H1 (cell line): ENCODE measurements at regions not wholly inside any gene's neighbourhood (a gene's known extent, or its start where the extent isn't known, plus 50 kb on each side); places are given as distances from the start of the nearest gene placed in this dataset.

ENCODE experiments used
- CTCF ChIA-PET: fragments of 300-600 bp; sonication (Branson Sonifier 250); formaldehyde crosslinking; loops from one replicate; lab custom pipeline; 2021; ENCODE audit not compliant: partially characterized antibody; lab: Charles Lee
- POLR2A ChIA-PET: fragments of 300-600 bp; sonication (Branson Sonifier 250); formaldehyde crosslinking; loops from one replicate; lab custom pipeline; 2021; ENCODE audit warnings: inconsistent platforms; ENCODE audit not compliant: partially characterized antibody; lab: Charles Lee
- DNase-seq, 2 experiments: peaks; one replicate each; pipeline versions ENCODE4 v3.0.0 to v3.0.0-alpha.2; 2010 to 2022; ENCODE audit warnings: low spot score in 2 of 2, low read depth in 1 of 2, mixed read lengths in 1 of 2
- FAIRE-seq: peaks from 2 replicates; lab custom pipeline; 2011; peaks lifted over from hg19 to GRCh38; lab: Jason Lieb, UNC
- H2AFZ ChIP-seq: 2 replicates; pipeline ENCODE4 v1.8.1; 2012; ENCODE audit warnings: low read length, inconsistent platforms
- H2AK5ac ChIP-seq: 2 replicates; pipeline ENCODE4 v1.6.1; 2013; ENCODE audit warnings: low read depth, low read length
- H2BK120ac ChIP-seq: replicated peaks from 2 replicates; pipeline ENCODE3; 2013; ENCODE audit warnings: low read depth, low read length, inconsistent platforms
- H2BK12ac ChIP-seq: 2 replicates; pipeline ENCODE4 v1.6.1; 2013; ENCODE audit warnings: low read depth, low read length
- H2BK15ac ChIP-seq: 2 replicates; pipeline ENCODE4 v1.6.1; 2013; ENCODE audit warnings: low read length
- H2BK20ac ChIP-seq: 2 replicates; pipeline ENCODE4 v1.6.1; 2013; ENCODE audit warnings: low read length
- H2BK5ac ChIP-seq: 2 replicates; pipeline ENCODE4 v1.6.1; 2013; ENCODE audit warnings: low read depth, low read length
- H3K14ac ChIP-seq: 2 replicates; pipeline ENCODE4 v1.6.1; 2013; ENCODE audit warnings: inconsistent platforms; ENCODE audit not compliant: insufficient read length
- H3K18ac ChIP-seq: 2 replicates; pipeline ENCODE4 v1.6.1; 2013; ENCODE audit warnings: low read length; ENCODE audit errors: extremely low read depth
- H3K23ac ChIP-seq: 2 replicates; pipeline ENCODE4 v1.6.1; 2013; ENCODE audit warnings: inconsistent platforms; ENCODE audit not compliant: insufficient read length
- H3K23me2 ChIP-seq: 2 replicates; pipeline ENCODE4 v1.6.1; 2013; ENCODE audit warnings: low read depth, low read length
- H3K27ac ChIP-seq: 2 replicates; pipeline ENCODE4 v1.6.1; 2011; ENCODE audit warnings: low read depth, low read length, inconsistent platforms
- H3K27me3 ChIP-seq, 4 experiments: replicated peaks in 1 of 4; 1 replicate in 1 of 4; 2 replicates in 3 of 4; pipeline versions ENCODE4 v1.6.1 to v1.8.1; 2011 to 2013; ENCODE audit warnings: low read length in 3 of 4, mild to moderate bottlenecking in 3 of 4, inconsistent platforms in 2 of 4, mixed read lengths in 2 of 4, moderate library complexity in 1 of 4; ENCODE audit not compliant: control insufficient read depth in 3 of 4, insufficient read depth in 3 of 4; ENCODE audit errors: extremely low read depth in 1 of 4
- H3K36me3 ChIP-seq, 4 experiments: 2 replicates each; pipeline versions ENCODE4 v1.6.1 to v1.8.1; 2011 to 2013; ENCODE audit warnings: mild to moderate bottlenecking in 4 of 4, low read length in 3 of 4, moderate library complexity in 2 of 4, control low read depth in 1 of 4, inconsistent platforms in 1 of 4; ENCODE audit not compliant: insufficient read depth in 4 of 4, control insufficient read depth in 2 of 4
- H3K4ac ChIP-seq: replicated peaks from 2 replicates; pipeline ENCODE3; 2013; ENCODE audit warnings: low read length, low read depth, mixed read lengths, inconsistent platforms; ENCODE audit not compliant: insufficient read length
- H3K4me1 ChIP-seq, 4 experiments: replicated peaks in 1 of 4; 1 replicate in 1 of 4; 2 replicates in 3 of 4; pipeline versions ENCODE4 v1.6.1 to v1.8.1; 2011 to 2013; ENCODE audit warnings: low read length in 3 of 4, inconsistent platforms in 2 of 4, mixed read lengths in 1 of 4; ENCODE audit not compliant: insufficient read depth in 4 of 4, control insufficient read depth in 3 of 4
- H3K4me2 ChIP-seq, 2 experiments: 2 replicates each; pipeline versions ENCODE4 v1.6.1 to v1.8.1; 2011 to 2013; ENCODE audit warnings: low read depth in 2 of 2, low read length in 2 of 2, control low read depth in 1 of 2, inconsistent platforms in 1 of 2, mild to moderate bottlenecking in 1 of 2; ENCODE audit not compliant: insufficient read depth in 1 of 2
- H3K4me3 ChIP-seq, 4 experiments: fragments of 200-600, 300-600 bp in 1 of 4; sonication (generic), shearing (Covaris generic), sonication (Bioruptor Twin) in 1 of 4; 2 replicates each; pipeline versions ENCODE4 v1.5.1 to v1.8.1; 2011 to 2016; ENCODE audit warnings: low read length in 4 of 4, low read depth in 3 of 4, control low read depth in 2 of 4, inconsistent platforms in 2 of 4, mild to moderate bottlenecking in 2 of 4, mixed read lengths in 1 of 4, moderate library complexity in 1 of 4; ENCODE audit not compliant: insufficient read depth in 2 of 4; ENCODE audit errors: extremely low read depth in 1 of 4
- H3K56ac ChIP-seq: replicated peaks from 2 replicates; pipeline ENCODE3; 2013; ENCODE audit warnings: low read depth, mild to moderate bottlenecking, mixed read lengths, low read length, inconsistent platforms; ENCODE audit not compliant: insufficient read length
- H3K79me1 ChIP-seq: 2 replicates; pipeline ENCODE4 v1.6.1; 2013; ENCODE audit warnings: low read depth, low read length, control low read depth
- H3K79me2 ChIP-seq, 2 experiments: 2 replicates each; pipeline versions ENCODE4 v1.6.1 to v1.8.1; 2012 to 2013; ENCODE audit warnings: low read length in 2 of 2, mild to moderate bottlenecking in 2 of 2, inconsistent platforms in 1 of 2; ENCODE audit not compliant: insufficient read depth in 2 of 2, control insufficient read depth in 1 of 2
- H3K9ac ChIP-seq, 4 experiments: replicated peaks in 1 of 4; 1 replicate in 1 of 4; 2 replicates in 3 of 4; pipeline versions ENCODE4 v1.6.1 to v1.8.1; 2011 to 2013; ENCODE audit warnings: low read depth in 3 of 4, low read length in 3 of 4, control low read depth in 2 of 4, mild to moderate bottlenecking in 2 of 4, moderate library complexity in 2 of 4, inconsistent platforms in 1 of 4; ENCODE audit errors: extremely low read depth in 1 of 4
- H3K9me3 ChIP-seq, 2 experiments: 2 replicates each; pipeline versions ENCODE4 v1.6.1 to v1.8.1; 2012 to 2013; ENCODE audit warnings: mild to moderate bottlenecking in 2 of 2, moderate library complexity in 2 of 2, control low read depth in 1 of 2, inconsistent platforms in 1 of 2, low read depth in 1 of 2, low read length in 1 of 2, mixed read lengths in 1 of 2; ENCODE audit not compliant: insufficient read depth in 2 of 2
- H4K20me1 ChIP-seq, 2 experiments: replicated peaks in 1 of 2; 2 replicates each; pipeline versions ENCODE3 to v1.8.1; 2011 to 2013; ENCODE audit warnings: inconsistent platforms in 2 of 2, low read length in 2 of 2, mild to moderate bottlenecking in 1 of 2; ENCODE audit not compliant: insufficient read depth in 2 of 2, control insufficient read depth in 1 of 2
- H4K5ac ChIP-seq: 2 replicates; pipeline ENCODE4 v1.6.1; 2013; ENCODE audit warnings: low read length, low read depth, mixed read lengths, inconsistent platforms; ENCODE audit not compliant: insufficient read length
- H4K8ac ChIP-seq: 2 replicates; pipeline ENCODE4 v1.8.0; 2013; ENCODE audit warnings: mild to moderate bottlenecking, moderate library complexity, low read length, inconsistent platforms; ENCODE audit not compliant: insufficient read depth; ENCODE audit errors: extremely low read depth
- H4K91ac ChIP-seq: replicated peaks from 2 replicates; pipeline ENCODE3; 2013; ENCODE audit warnings: low read length, mixed read lengths, inconsistent platforms; ENCODE audit not compliant: insufficient read length
- BCL11A ChIP-seq, 2 experiments: IDR thresholded peaks; one replicate each; pipeline ENCODE4 v1.6.1; 2011; ENCODE audit warnings: low read depth in 2 of 2, low read length in 2 of 2, mild to moderate bottlenecking in 2 of 2
- CBX8 ChIP-seq: fragments of 300-800, 300-1000 bp; sonication (generic); IDR thresholded peaks from 2 replicates; pipeline ENCODE4 v1.7.1; 2016; ENCODE audit warnings: low read depth, low read length, borderline replicate concordance
- CHD2 ChIP-seq: IDR thresholded peaks from 2 replicates; pipeline ENCODE4 v1.6.1; 2012; ENCODE audit warnings: low read length, improper control_type of control experiment
- JUN ChIP-seq: IDR thresholded peaks from 2 replicates; pipeline ENCODE4 v1.6.1; 2011; ENCODE audit warnings: low read depth, mild to moderate bottlenecking, improper control_type of control experiment, low read length
- KDM5A ChIP-seq: fragments of 200-600 bp; IDR thresholded peaks from 2 replicates; pipeline ENCODE4 v1.7.1; 2012; ENCODE audit warnings: mild to moderate bottlenecking, low read length, inconsistent platforms, mixed read lengths
- NANOG ChIP-seq: IDR thresholded peaks from 2 replicates; pipeline ENCODE4 v1.6.1; 2011; ENCODE audit warnings: low read length, low read depth, mild to moderate bottlenecking, inconsistent platforms; ENCODE audit not compliant: insufficient read depth, poor library complexity, severe bottlenecking
- POLR2AphosphoS5 ChIP-seq: IDR thresholded peaks from 2 replicates; pipeline ENCODE4 v1.6.1; 2011; ENCODE audit warnings: low read depth, low read length
- RFX5 ChIP-seq: IDR thresholded peaks from 2 replicates; pipeline ENCODE4 v1.6.1; 2011; ENCODE audit warnings: low read depth, low read length, improper control_type of control experiment, borderline replicate concordance
- SAP30 ChIP-seq: fragments of 300-600 bp; sonication (generic); IDR thresholded peaks from 2 replicates; pipeline ENCODE4 v1.7.1; 2012; ENCODE audit warnings: low read length, moderate library complexity, mild to moderate bottlenecking, inconsistent platforms; ENCODE audit not compliant: insufficient read depth, insufficient replicate concordance
- SIN3A ChIP-seq, 2 experiments: IDR thresholded peaks in 1 of 2; conservative IDR thresholded peaks in 1 of 2; 2 replicates each; pipeline ENCODE4 v1.6.1; 2011 to 2012; ENCODE audit warnings: low read length in 2 of 2, improper control_type of control experiment in 1 of 2, low read depth in 1 of 2, mild to moderate bottlenecking in 1 of 2
- SRF ChIP-seq: IDR thresholded peaks from 2 replicates; pipeline ENCODE4 v1.6.1; 2011; ENCODE audit warnings: mild to moderate bottlenecking, low read depth, low read length, moderate library complexity
- TF ChIP-seq, protein P1 (sequence below): IDR thresholded peaks from 2 replicates; pipeline ENCODE4 v1.6.1; 2012; ENCODE audit warnings: inconsistent platforms
- TF ChIP-seq, protein P2 (sequence below): IDR thresholded peaks from 2 replicates; pipeline ENCODE4 v1.6.1; 2011; ENCODE audit warnings: low read length, improper control_type of control experiment

DNA sequence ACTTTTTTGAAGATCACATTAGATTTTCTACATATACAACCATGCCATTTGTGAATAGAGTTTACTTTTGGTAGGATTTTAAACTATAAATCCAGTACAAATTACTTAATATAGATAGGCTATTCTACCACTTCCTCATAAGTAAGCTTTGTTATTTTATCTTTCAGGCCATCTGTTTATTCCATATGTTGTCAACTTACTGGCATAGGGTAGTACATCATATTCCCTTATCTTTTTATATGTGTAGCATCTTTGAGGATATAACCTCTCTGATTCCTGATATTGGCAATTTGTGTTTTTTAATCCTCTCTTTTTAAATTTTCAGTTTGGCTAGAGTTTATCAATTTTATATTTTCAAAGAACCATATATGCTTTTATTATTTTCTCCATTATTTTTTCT is 515.4 kb downstream of the DIPK2A start:
- FAIRE-seq (no peak), DNase-seq (no peak)
- Histone ChIP-seq H3K4me1 (peaks cover 0 to 9% (median 0%) of the 10 kb centered on the region in 4 experiments; a peak in 3 of 7 replicates), H2BK20ac (no peak overlapping the region), H2BK15ac (no peak overlapping the region), H3K9me3 (no peaks in the 10 kb centered on the region), H3K27ac (no peak overlapping the region), H3K4ac (no peak overlapping the region), H4K91ac (no peak overlapping the region), H3K79me1 (no peaks in the 10 kb centered on the region), H2BK12ac (no peak overlapping the region), H3K23me2 (no peaks in the 10 kb centered on the region), H4K5ac (no peak overlapping the region), H3K36me3 (no peaks in the 10 kb centered on the region), H3K27me3 (no peaks in the 10 kb centered on the region), H3K23ac (no peak overlapping the region), H3K4me2 (no peak overlapping the region), H2BK120ac (no peak overlapping the region), H2AK5ac (no peak overlapping the region), H4K20me1 (no peaks in the 10 kb centered on the region), H3K14ac (no peak overlapping the region), H4K8ac (no peak overlapping the region), H2BK5ac (no peak overlapping the region), H3K18ac (no peak overlapping the region), H3K79me2 (no peaks in the 10 kb centered on the region), H2AFZ (no peak overlapping the region), H3K9ac (no peak overlapping the region), H3K56ac (no peak overlapping the region), H3K4me3 (no peak overlapping the region)
- CTCF ChIA-PET: no interaction called here
- POLR2A ChIA-PET: no interaction called here
- TF ChIP-seq BCL11A (IDR thresholded peaks at IDR 0.05; ENCODE audit: low read depth in 2 of 2, low read length in 2 of 2) (no peak), SRF (no peak), POLR2AphosphoS5 (no peak), NANOG (no peak), RFX5 (no peak), SIN3A (conservative IDR thresholded peaks at IDR 0.05 in 1 of 2, IDR thresholded peaks at IDR 0.05 in 1 of 2; ENCODE audit: low read depth in 1 of 2, low read length in 2 of 2) (no peak), SAP30 (no peak), KDM5A (no peak), CBX8 (no peak), JUN (no peak), CHD2 (no peak)
- TF ChIP-seq, protein P1, sequence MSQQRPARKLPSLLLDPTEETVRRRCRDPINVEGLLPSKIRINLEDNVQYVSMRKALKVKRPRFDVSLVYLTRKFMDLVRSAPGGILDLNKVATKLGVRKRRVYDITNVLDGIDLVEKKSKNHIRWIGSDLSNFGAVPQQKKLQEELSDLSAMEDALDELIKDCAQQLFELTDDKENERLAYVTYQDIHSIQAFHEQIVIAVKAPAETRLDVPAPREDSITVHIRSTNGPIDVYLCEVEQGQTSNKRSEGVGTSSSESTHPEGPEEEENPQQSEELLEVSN: no peak
- TF ChIP-seq, protein P2, sequence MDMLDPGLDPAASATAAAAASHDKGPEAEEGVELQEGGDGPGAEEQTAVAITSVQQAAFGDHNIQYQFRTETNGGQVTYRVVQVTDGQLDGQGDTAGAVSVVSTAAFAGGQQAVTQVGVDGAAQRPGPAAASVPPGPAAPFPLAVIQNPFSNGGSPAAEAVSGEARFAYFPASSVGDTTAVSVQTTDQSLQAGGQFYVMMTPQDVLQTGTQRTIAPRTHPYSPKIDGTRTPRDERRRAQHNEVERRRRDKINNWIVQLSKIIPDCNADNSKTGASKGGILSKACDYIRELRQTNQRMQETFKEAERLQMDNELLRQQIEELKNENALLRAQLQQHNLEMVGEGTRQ: no peak
